ENCODE measurements at regions not wholly inside any gene's neighbourhood (a gene's known extent, or its start where the extent isn't known, plus 50 kb on each side); places are given as distances from the start of the nearest gene placed in this dataset.
"Not testable (repeated sequence)": the region's sequence is repeated elsewhere in the genome, so short reads cannot be mapped to it uniquely, and the experiment has no call there.

- Histone ChIP-seq H3K36me3 (no peaks in the 10 kb centered on the region), H3K4me3 (no peak overlapping the region), H3K9me3 (replicated peaks) (peaks cover 10% of the 10 kb centered on the region), H3K27ac (replicated peaks) (no peak overlapping the region), H3K4me1 (peaks cover 8% of the 10 kb centered on the region), H3K27me3 (ENCODE audit: low read depth) (no peaks in the 10 kb centered on the region)
- no peak for TF ChIP-seq CTCF (IDR thresholded peaks at IDR 0.05; ENCODE audit: borderline replicate concordance)
- DNase-seq = no peak
- intact Hi-C loops (cut with micrococcal nuclease) = no loop called here
These were observed 98.3 kb upstream of the UGP2 start for GRCh38 chr2:63743170-63743981.

GRCh38 chr2:63743982-63744966 is 97.4 kb upstream of the UGP2 start:
- no peaks in the 10 kb centered on the region for H3K36me3 ChIP-seq
- H3K4me1 ChIP-seq = peaks cover 8% of the 10 kb centered on the region
- DNase-seq = no peak
- no peak for TF ChIP-seq CTCF (IDR thresholded peaks at IDR 0.05; ENCODE audit: borderline replicate concordance)
- intact Hi-C loops (cut with micrococcal nuclease) = no loop called here
- H3K9me3 ChIP-seq (replicated peaks) = peaks cover 10% of the 10 kb centered on the region
- no peak overlapping the region for H3K4me3 ChIP-seq
- no peak overlapping the region for H3K27ac ChIP-seq (replicated peaks)
- no peaks in the 10 kb centered on the region for H3K27me3 ChIP-seq (ENCODE audit: low read depth)

GRCh38 chr2:63746548-63746947 is 95.1 kb upstream of the UGP2 start:
- H3K27ac ChIP-seq (replicated peaks); H3K9me3 ChIP-seq (replicated peaks); H3K36me3 ChIP-seq; H3K4me3 ChIP-seq; DNase-seq; intact Hi-C loops (cut with micrococcal nuclease); H3K27me3 ChIP-seq (ENCODE audit: low read depth); H3K4me1 ChIP-seq: not testable (repeated sequence)

GRCh38 chr2:63751901-63752300 is 89.8 kb upstream of the UGP2 start:
- intact Hi-C loops (cut with micrococcal nuclease) = no loop called here
- no peak for DNase-seq
- Histone ChIP-seq H3K36me3 (no peaks in the 10 kb centered on the region), H3K27me3 (ENCODE audit: low read depth) (no peaks in the 10 kb centered on the region), H3K9me3 (replicated peaks) (peaks cover 3% of the 10 kb centered on the region), H3K4me1 (no peaks in the 10 kb centered on the region), H3K27ac (replicated peaks) (no peak overlapping the region), H3K4me3 (no peak overlapping the region)
- no peak for TF ChIP-seq CTCF (IDR thresholded peaks at IDR 0.05; ENCODE audit: borderline replicate concordance)

GRCh38 chr2:63755216-63755615 is 86.5 kb upstream of the UGP2 start:
- Histone ChIP-seq H3K36me3 (no peaks in the 10 kb centered on the region), H3K4me3 (no peak overlapping the region), H3K27ac (replicated peaks) (no peak overlapping the region), H3K9me3 (replicated peaks) (no peaks in the 10 kb centered on the region), H3K4me1 (no peaks in the 10 kb centered on the region), H3K27me3 (ENCODE audit: low read depth) (no peaks in the 10 kb centered on the region)
- intact Hi-C loops (cut with micrococcal nuclease) = no loop called here
- TF ChIP-seq CTCF (IDR thresholded peaks at IDR 0.05; ENCODE audit: borderline replicate concordance) = no peak
- DNase-seq = no peak

All from left ventricle myocardium inferior (tissue), 1 donor.